H1 (cell line): ENCODE measurements at regions not wholly inside any gene's neighbourhood (a gene's known extent, or its start where the extent isn't known, plus 50 kb on each side); places are given as distances from the start of the nearest gene placed in this dataset. TPM values are rescaled to one million over a fixed set of nuclear protein-coding genes. Genes with fewer than 3 reads are reported as not detected.

Experiments used
- CTCF ChIA-PET: fragments of 300-600 bp; sonication (Branson Sonifier 250); formaldehyde crosslinking; loops from one replicate; lab custom pipeline; 2021; ENCODE audit not compliant: partially characterized antibody; lab: Charles Lee
- POLR2A ChIA-PET: fragments of 300-600 bp; sonication (Branson Sonifier 250); formaldehyde crosslinking; loops from one replicate; lab custom pipeline; 2021; ENCODE audit warnings: inconsistent platforms; ENCODE audit not compliant: partially characterized antibody; lab: Charles Lee
- DNase-seq, 2 experiments: peaks; one replicate each; pipeline versions ENCODE4 v3.0.0 to v3.0.0-alpha.2; 2010 to 2022; ENCODE audit warnings: low spot score in 2 of 2, low read depth in 1 of 2, mixed read lengths in 1 of 2
- FAIRE-seq: peaks from 2 replicates; lab custom pipeline; 2011; peaks lifted over from hg19 to GRCh38; lab: Jason Lieb, UNC
- H2AFZ ChIP-seq: 2 replicates; pipeline ENCODE4 v1.8.1; 2012; ENCODE audit warnings: low read length, inconsistent platforms
- H2AK5ac ChIP-seq: 2 replicates; pipeline ENCODE4 v1.6.1; 2013; ENCODE audit warnings: low read depth, low read length
- H2BK120ac ChIP-seq: replicated peaks from 2 replicates; pipeline ENCODE3; 2013; ENCODE audit warnings: low read depth, low read length, inconsistent platforms
- H2BK12ac ChIP-seq: 2 replicates; pipeline ENCODE4 v1.6.1; 2013; ENCODE audit warnings: low read depth, low read length
- H2BK15ac ChIP-seq: 2 replicates; pipeline ENCODE4 v1.6.1; 2013; ENCODE audit warnings: low read length
- H2BK20ac ChIP-seq: 2 replicates; pipeline ENCODE4 v1.6.1; 2013; ENCODE audit warnings: low read length
- H2BK5ac ChIP-seq: 2 replicates; pipeline ENCODE4 v1.6.1; 2013; ENCODE audit warnings: low read depth, low read length
- H3K14ac ChIP-seq: 2 replicates; pipeline ENCODE4 v1.6.1; 2013; ENCODE audit warnings: inconsistent platforms; ENCODE audit not compliant: insufficient read length
- H3K18ac ChIP-seq: 2 replicates; pipeline ENCODE4 v1.6.1; 2013; ENCODE audit warnings: low read length; ENCODE audit errors: extremely low read depth
- H3K23ac ChIP-seq: 2 replicates; pipeline ENCODE4 v1.6.1; 2013; ENCODE audit warnings: inconsistent platforms; ENCODE audit not compliant: insufficient read length
- H3K23me2 ChIP-seq: 2 replicates; pipeline ENCODE4 v1.6.1; 2013; ENCODE audit warnings: low read depth, low read length
- H3K27ac ChIP-seq: 2 replicates; pipeline ENCODE4 v1.6.1; 2011; ENCODE audit warnings: low read depth, low read length, inconsistent platforms
- H3K27me3 ChIP-seq, 4 experiments: replicated peaks in 1 of 4; 1 replicate in 1 of 4; 2 replicates in 3 of 4; pipeline versions ENCODE4 v1.6.1 to v1.8.1; 2011 to 2013; ENCODE audit warnings: low read length in 3 of 4, mild to moderate bottlenecking in 3 of 4, inconsistent platforms in 2 of 4, mixed read lengths in 2 of 4, moderate library complexity in 1 of 4; ENCODE audit not compliant: control insufficient read depth in 3 of 4, insufficient read depth in 3 of 4; ENCODE audit errors: extremely low read depth in 1 of 4
- H3K36me3 ChIP-seq, 4 experiments: 2 replicates each; pipeline versions ENCODE4 v1.6.1 to v1.8.1; 2011 to 2013; ENCODE audit warnings: mild to moderate bottlenecking in 4 of 4, low read length in 3 of 4, moderate library complexity in 2 of 4, control low read depth in 1 of 4, inconsistent platforms in 1 of 4; ENCODE audit not compliant: insufficient read depth in 4 of 4, control insufficient read depth in 2 of 4
- H3K4ac ChIP-seq: replicated peaks from 2 replicates; pipeline ENCODE3; 2013; ENCODE audit warnings: low read length, low read depth, mixed read lengths, inconsistent platforms; ENCODE audit not compliant: insufficient read length
- H3K4me1 ChIP-seq, 4 experiments: replicated peaks in 1 of 4; 1 replicate in 1 of 4; 2 replicates in 3 of 4; pipeline versions ENCODE4 v1.6.1 to v1.8.1; 2011 to 2013; ENCODE audit warnings: low read length in 3 of 4, inconsistent platforms in 2 of 4, mixed read lengths in 1 of 4; ENCODE audit not compliant: insufficient read depth in 4 of 4, control insufficient read depth in 3 of 4
- H3K4me2 ChIP-seq, 2 experiments: 2 replicates each; pipeline versions ENCODE4 v1.6.1 to v1.8.1; 2011 to 2013; ENCODE audit warnings: low read depth in 2 of 2, low read length in 2 of 2, control low read depth in 1 of 2, inconsistent platforms in 1 of 2, mild to moderate bottlenecking in 1 of 2; ENCODE audit not compliant: insufficient read depth in 1 of 2
- H3K4me3 ChIP-seq, 4 experiments: fragments of 200-600, 300-600 bp in 1 of 4; sonication (generic), shearing (Covaris generic), sonication (Bioruptor Twin) in 1 of 4; 2 replicates each; pipeline versions ENCODE4 v1.5.1 to v1.8.1; 2011 to 2016; ENCODE audit warnings: low read length in 4 of 4, low read depth in 3 of 4, control low read depth in 2 of 4, inconsistent platforms in 2 of 4, mild to moderate bottlenecking in 2 of 4, mixed read lengths in 1 of 4, moderate library complexity in 1 of 4; ENCODE audit not compliant: insufficient read depth in 2 of 4; ENCODE audit errors: extremely low read depth in 1 of 4
- H3K56ac ChIP-seq: replicated peaks from 2 replicates; pipeline ENCODE3; 2013; ENCODE audit warnings: low read depth, mild to moderate bottlenecking, mixed read lengths, low read length, inconsistent platforms; ENCODE audit not compliant: insufficient read length
- H3K79me1 ChIP-seq: 2 replicates; pipeline ENCODE4 v1.6.1; 2013; ENCODE audit warnings: low read depth, low read length, control low read depth
- H3K79me2 ChIP-seq, 2 experiments: 2 replicates each; pipeline versions ENCODE4 v1.6.1 to v1.8.1; 2012 to 2013; ENCODE audit warnings: low read length in 2 of 2, mild to moderate bottlenecking in 2 of 2, inconsistent platforms in 1 of 2; ENCODE audit not compliant: insufficient read depth in 2 of 2, control insufficient read depth in 1 of 2
- H3K9ac ChIP-seq, 4 experiments: replicated peaks in 1 of 4; 1 replicate in 1 of 4; 2 replicates in 3 of 4; pipeline versions ENCODE4 v1.6.1 to v1.8.1; 2011 to 2013; ENCODE audit warnings: low read depth in 3 of 4, low read length in 3 of 4, control low read depth in 2 of 4, mild to moderate bottlenecking in 2 of 4, moderate library complexity in 2 of 4, inconsistent platforms in 1 of 4; ENCODE audit errors: extremely low read depth in 1 of 4
- H3K9me3 ChIP-seq, 2 experiments: 2 replicates each; pipeline versions ENCODE4 v1.6.1 to v1.8.1; 2012 to 2013; ENCODE audit warnings: mild to moderate bottlenecking in 2 of 2, moderate library complexity in 2 of 2, control low read depth in 1 of 2, inconsistent platforms in 1 of 2, low read depth in 1 of 2, low read length in 1 of 2, mixed read lengths in 1 of 2; ENCODE audit not compliant: insufficient read depth in 2 of 2
- H4K20me1 ChIP-seq, 2 experiments: replicated peaks in 1 of 2; 2 replicates each; pipeline versions ENCODE3 to v1.8.1; 2011 to 2013; ENCODE audit warnings: inconsistent platforms in 2 of 2, low read length in 2 of 2, mild to moderate bottlenecking in 1 of 2; ENCODE audit not compliant: insufficient read depth in 2 of 2, control insufficient read depth in 1 of 2
- H4K5ac ChIP-seq: 2 replicates; pipeline ENCODE4 v1.6.1; 2013; ENCODE audit warnings: low read length, low read depth, mixed read lengths, inconsistent platforms; ENCODE audit not compliant: insufficient read length
- H4K8ac ChIP-seq: 2 replicates; pipeline ENCODE4 v1.8.0; 2013; ENCODE audit warnings: mild to moderate bottlenecking, moderate library complexity, low read length, inconsistent platforms; ENCODE audit not compliant: insufficient read depth; ENCODE audit errors: extremely low read depth
- H4K91ac ChIP-seq: replicated peaks from 2 replicates; pipeline ENCODE3; 2013; ENCODE audit warnings: low read length, mixed read lengths, inconsistent platforms; ENCODE audit not compliant: insufficient read length
- WGBS, 2 experiments: shearing (Covaris generic) in 1 of 2; methylation state at CpG; one replicate each; pipeline versions ENCODE4 v1.1.6 to v1.1.7; 2013 to 2015; ENCODE audit warnings: low lambda C conversion rate in 2 of 2, mixed read lengths in 2 of 2, inconsistent platforms in 1 of 2, low coverage in 1 of 2, missing lambda C conversion rate in 1 of 2; ENCODE audit not compliant: insufficient replicate concordance in 2 of 2, insufficient coverage in 1 of 2, insufficient read length in 1 of 2; ENCODE audit errors: extremely low coverage in 1 of 2, missing lambda C conversion rate in 1 of 2; 5-methylcytosine and 5-hydroxymethylcytosine counted together
- small RNA-seq: library from polyadenylated mRNA; stranded (forward); fragments of <200 nt; extraction: miRNeasy Mini kit (QIAGEN cat#:217004); gene quantifications from one replicate; pipeline ENCODE3, GENCODE V24; 2013; ENCODE audit not compliant: insufficient read depth
- TF ChIP-seq, protein P1 (sequence below): IDR thresholded peaks from 2 replicates; pipeline ENCODE4 v1.6.1; 2011; ENCODE audit warnings: low read depth, mild to moderate bottlenecking, low read length; ENCODE audit not compliant: insufficient read depth

DNA sequence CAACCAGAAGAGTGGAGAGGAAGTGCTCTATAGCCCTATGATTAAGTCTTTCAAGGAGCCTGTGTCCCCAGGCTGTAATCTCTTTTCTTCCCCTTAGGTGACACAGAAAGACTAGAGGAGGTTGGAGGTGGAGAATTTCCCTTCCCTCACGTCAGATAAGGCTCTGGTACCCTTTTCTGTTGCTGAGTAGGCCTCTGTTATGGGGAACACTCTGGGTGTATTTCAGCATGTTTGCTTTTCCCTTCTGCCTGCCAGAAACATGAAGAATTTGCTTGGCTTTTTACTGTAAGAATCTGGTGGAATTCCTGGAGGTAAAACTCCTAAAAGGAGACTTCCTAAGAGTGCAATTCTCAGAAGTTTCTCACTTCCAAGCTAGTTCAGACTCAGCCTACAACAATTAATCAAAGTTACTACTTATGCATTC is 58.3 kb downstream of the SIX1 start:
- no peak overlapping the region for H2BK5ac ChIP-seq
- FAIRE-seq (no peak), DNase-seq (no peak)
- H3K23ac ChIP-seq, result no peak overlapping the region
- no peak overlapping the region for H2BK15ac ChIP-seq
- POLR2A ChIA-PET, result no interaction called here
- no peak overlapping the region for H4K91ac ChIP-seq
- H3K9ac ChIP-seq, result no peak overlapping the region
- no peak overlapping the region for H3K4me3 ChIP-seq
- no peak overlapping the region for H3K18ac ChIP-seq
- TF ChIP-seq, protein P1, sequence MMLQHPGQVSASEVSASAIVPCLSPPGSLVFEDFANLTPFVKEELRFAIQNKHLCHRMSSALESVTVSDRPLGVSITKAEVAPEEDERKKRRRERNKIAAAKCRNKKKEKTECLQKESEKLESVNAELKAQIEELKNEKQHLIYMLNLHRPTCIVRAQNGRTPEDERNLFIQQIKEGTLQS, result no peak
- H4K8ac ChIP-seq, result no peak overlapping the region
- H3K56ac ChIP-seq, result no peak overlapping the region
- no peaks in the 10 kb centered on the region for H3K27me3 ChIP-seq
- H3K36me3 ChIP-seq, result no peaks in the 10 kb centered on the region
- H2AFZ ChIP-seq, result peak overlapping the region; percentile 43
- H2AK5ac ChIP-seq, result no peak overlapping the region
- H3K14ac ChIP-seq, result no peak overlapping the region
- no peaks in the 10 kb centered on the region for H3K9me3 ChIP-seq
- H3K4ac ChIP-seq, result no peak overlapping the region
- H2BK120ac ChIP-seq, result no peak overlapping the region
- H3K79me2 ChIP-seq, result no peaks in the 10 kb centered on the region
- H4K20me1 ChIP-seq, result no peaks in the 10 kb centered on the region
- WGBS, 2 experiments, result 62% methylated on average over 1 of the region's 1 CpG; no CpG with 5 or more reads in 1 of the 2 experiments
- no peak overlapping the region for H3K27ac ChIP-seq
- no peaks in the 10 kb centered on the region for H3K79me1 ChIP-seq
- H4K5ac ChIP-seq, result no peak overlapping the region
- H3K23me2 ChIP-seq, result no peaks in the 10 kb centered on the region
- no peak overlapping the region for H3K4me2 ChIP-seq
- no peak overlapping the region for H2BK20ac ChIP-seq
- H3K4me1 ChIP-seq, result peaks cover 0 to 3% (median 0%) of the 10 kb centered on the region in 4 experiments; a peak in 1 of 7 replicates
- no peak overlapping the region for H2BK12ac ChIP-seq
- CTCF ChIA-PET, result interaction anchor here (1.4 kb wide), 1 partner anchor 12 kb away, joined by 5 read pairs; no protein-coding TSS in a partner anchor

Small RNAs in the stretch of these regions (small RNA-seq; reads per million reads assigned to genes)
- not detected for gene AL049874.2
